Cardiac fibroblast (primary cell): ENCODE measurements at regions not wholly inside any gene's neighbourhood (a gene's known extent, or its start where the extent isn't known, plus 50 kb on each side); places are given as distances from the start of the nearest gene placed in this dataset.

Source experiments
- DNase-seq, 2 donors: peaks; one replicate each; pipeline versions ENCODE4 v3.0.0 to v3.0.0-alpha.2; 2010; ENCODE audit warnings: low read depth in 2 of 2
- H3K4me3 ChIP-seq, 2 donors: replicated peaks in 1 of 2; 1 replicate in 1 of 2; 2 replicates in 1 of 2; pipeline ENCODE4 v1.5.1; 2011; ENCODE audit warnings: low read depth in 2 of 2, low read length in 2 of 2, mild to moderate bottlenecking in 2 of 2, moderate library complexity in 1 of 2
- CTCF ChIP-seq: IDR thresholded peaks from one replicate; pipeline ENCODE4 v1.5.1; 2011; ENCODE audit warnings: low read depth, mild to moderate bottlenecking, low read length, inconsistent platforms

- H3K4me3 ChIP-seq, result no peak overlapping the region
- TF ChIP-seq CTCF, result no peak
Measured at GRCh38 chr2:181253438-181253837, 203.7 kb upstream of the ITGA4 start.

GRCh38 chr2:181255651-181256050, 201.5 kb upstream of the ITGA4 start:
- TF ChIP-seq CTCF, result no peak
- no peak for DNase-seq
- H3K4me3 ChIP-seq, result no peak overlapping the region

More at GRCh38 chr2:181253438-181253837, 203.7 kb upstream of the ITGA4 start:
- no peak for DNase-seq

- DNase-seq, result peak; percentile 50 to 86
- H3K4me3 ChIP-seq, result no peak overlapping the region
- no peak for TF ChIP-seq CTCF
Measured at GRCh38 chr2:181258720-181259119, 198.5 kb upstream of the ITGA4 start.

GRCh38 chr2:181262782-181263181, 194.4 kb upstream of the ITGA4 start:
- no peak overlapping the region for H3K4me3 ChIP-seq
- DNase-seq, result no peak
- TF ChIP-seq CTCF, result no peak

GRCh38 chr2:181264001-181264400, 193.2 kb upstream of the ITGA4 start:
- DNase-seq, result no peak
- H3K4me3 ChIP-seq, result no peak overlapping the region
- TF ChIP-seq CTCF, result no peak

GRCh38 chr2:181264441-181264840, 192.7 kb upstream of the ITGA4 start:
- no peak overlapping the region for H3K4me3 ChIP-seq
- peak in 1 of 2 donors; percentile 10 for DNase-seq
- TF ChIP-seq CTCF, result no peak

- no peak for TF ChIP-seq CTCF
- H3K4me3 ChIP-seq, result no peak overlapping the region
- no peak for DNase-seq
Measured at GRCh38 chr2:181266614-181267013, 190.6 kb upstream of the ITGA4 start.
